SK-N-SH (cell line): ENCODE measurements at regions not wholly inside any gene's neighbourhood (a gene's known extent, or its start where the extent isn't known, plus 50 kb on each side); places are given as distances from the start of the nearest gene placed in this dataset.

Experiments used
- EZH2phosphoT487 ChIP-seq: fragments of 200-600 bp; sonication (generic); IDR thresholded peaks from 2 replicates; pipeline ENCODE4 v1.6.1; 2017; ENCODE audit warnings: low read depth, mixed run types, mild to moderate bottlenecking, antibody characterized with exemption, moderate library complexity, borderline replicate concordance
- NRF1 ChIP-seq: IDR thresholded peaks from 2 replicates; pipeline ENCODE4 v1.6.1; 2012; ENCODE audit warnings: low read depth, mild to moderate bottlenecking, low read length
- RAD21 ChIP-seq: IDR thresholded peaks from 2 replicates; pipeline ENCODE4 v1.6.1; 2012; ENCODE audit warnings: mild to moderate bottlenecking, low read length
- SIN3A ChIP-seq: IDR thresholded peaks from 2 replicates; pipeline ENCODE4 v1.6.1; 2012; ENCODE audit warnings: low read depth, mild to moderate bottlenecking, low read length, moderate library complexity, borderline replicate concordance
- SMC3 ChIP-seq: IDR thresholded peaks from 2 replicates; pipeline ENCODE4 v1.6.1; 2012; ENCODE audit warnings: low read depth, low read length, improper control_type of control experiment
- TF ChIP-seq, protein P1 (sequence below): fragments of 200-600 bp; sonication (generic); IDR thresholded peaks from 2 replicates; pipeline ENCODE4 v1.6.1; 2017; ENCODE audit warnings: antibody characterized with exemption, mild to moderate bottlenecking, moderate library complexity

GRCh38 chr3:110296885-110297284 is 774.7 kb upstream of the NECTIN3 start:
- TF ChIP-seq RAD21 (no peak), EZH2phosphoT487 (no peak), NRF1 (no peak), SMC3 (no peak), SIN3A (no peak)
- TF ChIP-seq, protein P1, sequence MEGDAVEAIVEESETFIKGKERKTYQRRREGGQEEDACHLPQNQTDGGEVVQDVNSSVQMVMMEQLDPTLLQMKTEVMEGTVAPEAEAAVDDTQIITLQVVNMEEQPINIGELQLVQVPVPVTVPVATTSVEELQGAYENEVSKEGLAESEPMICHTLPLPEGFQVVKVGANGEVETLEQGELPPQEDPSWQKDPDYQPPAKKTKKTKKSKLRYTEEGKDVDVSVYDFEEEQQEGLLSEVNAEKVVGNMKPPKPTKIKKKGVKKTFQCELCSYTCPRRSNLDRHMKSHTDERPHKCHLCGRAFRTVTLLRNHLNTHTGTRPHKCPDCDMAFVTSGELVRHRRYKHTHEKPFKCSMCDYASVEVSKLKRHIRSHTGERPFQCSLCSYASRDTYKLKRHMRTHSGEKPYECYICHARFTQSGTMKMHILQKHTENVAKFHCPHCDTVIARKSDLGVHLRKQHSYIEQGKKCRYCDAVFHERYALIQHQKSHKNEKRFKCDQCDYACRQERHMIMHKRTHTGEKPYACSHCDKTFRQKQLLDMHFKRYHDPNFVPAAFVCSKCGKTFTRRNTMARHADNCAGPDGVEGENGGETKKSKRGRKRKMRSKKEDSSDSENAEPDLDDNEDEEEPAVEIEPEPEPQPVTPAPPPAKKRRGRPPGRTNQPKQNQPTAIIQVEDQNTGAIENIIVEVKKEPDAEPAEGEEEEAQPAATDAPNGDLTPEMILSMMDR, result no peak
